ENCODE measurements at regions not wholly inside any gene's neighbourhood (a gene's known extent, or its start where the extent isn't known, plus 50 kb on each side); places are given as distances from the start of the nearest gene placed in this dataset.

- DNase-seq (ENCODE audit: low read depth) = no peak
These were observed 406.8 kb downstream of the TCERG1L start for GRCh38 chr10:130904676-130905075.

- no peak for DNase-seq (ENCODE audit: low read depth)
These were observed 406.1 kb downstream of the TCERG1L start for GRCh38 chr10:130905386-130905785.

- DNase-seq (ENCODE audit: low read depth) = no peak
These were observed 405.6 kb downstream of the TCERG1L start for GRCh38 chr10:130905921-130906320.

- DNase-seq (ENCODE audit: low read depth) = no peak
These were observed 400.7 kb downstream of the TCERG1L start for GRCh38 chr10:130910848-130911247.

- DNase-seq (ENCODE audit: low read depth) = no peak
These were observed 397.7 kb downstream of the TCERG1L start for GRCh38 chr10:130913844-130914243.

- DNase-seq (ENCODE audit: low read depth) = no peak
These were observed 397.2 kb downstream of the TCERG1L start for GRCh38 chr10:130914367-130914766.

- no peak for DNase-seq (ENCODE audit: low read depth)
These were observed 396.5 kb downstream of the TCERG1L start for GRCh38 chr10:130915065-130915464.

GRCh38 chr10:130921461-130921860 lies 390.1 kb downstream of the TCERG1L start:
- DNase-seq (ENCODE audit: low read depth) = no peak

- DNase-seq (ENCODE audit: low read depth) = no peak
These were observed 389.5 kb downstream of the TCERG1L start for GRCh38 chr10:130921911-130922440.

GRCh38 chr10:130923596-130923995 lies 387.9 kb downstream of the TCERG1L start:
- DNase-seq (ENCODE audit: low read depth) = no peak

GRCh38 chr10:130924138-130924819 lies 387.2 kb downstream of the TCERG1L start:
- DNase-seq (ENCODE audit: low read depth) = no peak

GRCh38 chr10:130926442-130926841 lies 385.1 kb downstream of the TCERG1L start:
- no peak for DNase-seq (ENCODE audit: low read depth)

- DNase-seq (ENCODE audit: low read depth) = no peak
These were observed 384.4 kb downstream of the TCERG1L start for GRCh38 chr10:130927157-130927556.

GRCh38 chr10:130928306-130928705 lies 383.2 kb downstream of the TCERG1L start:
- no peak for DNase-seq (ENCODE audit: low read depth)

GRCh38 chr10:130929422-130930325 lies 381.8 kb downstream of the TCERG1L start:
- DNase-seq (ENCODE audit: low read depth) = no peak

- DNase-seq (ENCODE audit: low read depth) = no peak
These were observed 380.7 kb downstream of the TCERG1L start for GRCh38 chr10:130930821-130931220.

GRCh38 chr10:130931256-130931655 lies 380.3 kb downstream of the TCERG1L start:
- DNase-seq (ENCODE audit: low read depth) = no peak

- DNase-seq (ENCODE audit: low read depth) = no peak
These were observed 379.1 kb downstream of the TCERG1L start for GRCh38 chr10:130932326-130933007.

GRCh38 chr10:130933008-130933390 lies 378.5 kb downstream of the TCERG1L start:
- no peak for DNase-seq (ENCODE audit: low read depth)

GRCh38 chr10:130934293-130935127 lies 377.0 kb downstream of the TCERG1L start:
- DNase-seq (ENCODE audit: low read depth) = no peak

GRCh38 chr10:130935128-130935439 lies 376.4 kb downstream of the TCERG1L start:
- DNase-seq (ENCODE audit: low read depth) = no peak
